ENCODE measurements at regions not wholly inside any gene's neighbourhood (a gene's known extent, or its start where the extent isn't known, plus 50 kb on each side); places are given as distances from the start of the nearest gene placed in this dataset.

- TF ChIP-seq EP300 (IDR thresholded peaks at IDR 0.05; ENCODE audit: borderline replicate concordance): no peak
- TF ChIP-seq, protein P1, sequence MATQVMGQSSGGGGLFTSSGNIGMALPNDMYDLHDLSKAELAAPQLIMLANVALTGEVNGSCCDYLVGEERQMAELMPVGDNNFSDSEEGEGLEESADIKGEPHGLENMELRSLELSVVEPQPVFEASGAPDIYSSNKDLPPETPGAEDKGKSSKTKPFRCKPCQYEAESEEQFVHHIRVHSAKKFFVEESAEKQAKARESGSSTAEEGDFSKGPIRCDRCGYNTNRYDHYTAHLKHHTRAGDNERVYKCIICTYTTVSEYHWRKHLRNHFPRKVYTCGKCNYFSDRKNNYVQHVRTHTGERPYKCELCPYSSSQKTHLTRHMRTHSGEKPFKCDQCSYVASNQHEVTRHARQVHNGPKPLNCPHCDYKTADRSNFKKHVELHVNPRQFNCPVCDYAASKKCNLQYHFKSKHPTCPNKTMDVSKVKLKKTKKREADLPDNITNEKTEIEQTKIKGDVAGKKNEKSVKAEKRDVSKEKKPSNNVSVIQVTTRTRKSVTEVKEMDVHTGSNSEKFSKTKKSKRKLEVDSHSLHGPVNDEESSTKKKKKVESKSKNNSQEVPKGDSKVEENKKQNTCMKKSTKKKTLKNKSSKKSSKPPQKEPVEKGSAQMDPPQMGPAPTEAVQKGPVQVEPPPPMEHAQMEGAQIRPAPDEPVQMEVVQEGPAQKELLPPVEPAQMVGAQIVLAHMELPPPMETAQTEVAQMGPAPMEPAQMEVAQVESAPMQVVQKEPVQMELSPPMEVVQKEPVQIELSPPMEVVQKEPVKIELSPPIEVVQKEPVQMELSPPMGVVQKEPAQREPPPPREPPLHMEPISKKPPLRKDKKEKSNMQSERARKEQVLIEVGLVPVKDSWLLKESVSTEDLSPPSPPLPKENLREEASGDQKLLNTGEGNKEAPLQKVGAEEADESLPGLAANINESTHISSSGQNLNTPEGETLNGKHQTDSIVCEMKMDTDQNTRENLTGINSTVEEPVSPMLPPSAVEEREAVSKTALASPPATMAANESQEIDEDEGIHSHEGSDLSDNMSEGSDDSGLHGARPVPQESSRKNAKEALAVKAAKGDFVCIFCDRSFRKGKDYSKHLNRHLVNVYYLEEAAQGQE (IDR thresholded peaks at IDR 0.05; ENCODE audit: low read depth): no peak
- TF ChIP-seq, protein P2, sequence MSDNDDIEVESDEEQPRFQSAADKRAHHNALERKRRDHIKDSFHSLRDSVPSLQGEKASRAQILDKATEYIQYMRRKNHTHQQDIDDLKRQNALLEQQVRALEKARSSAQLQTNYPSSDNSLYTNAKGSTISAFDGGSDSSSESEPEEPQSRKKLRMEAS (IDR thresholded peaks at IDR 0.05): no peak
- TF ChIP-seq RAD21 (IDR thresholded peaks at IDR 0.05; ENCODE audit: low read depth): no peak
- no peak for TF ChIP-seq NFIC (IDR thresholded peaks at IDR 0.05)
- TF ChIP-seq YY1 (IDR thresholded peaks at IDR 0.05; ENCODE audit: low read depth): no peak
- TF ChIP-seq FOXM1 (IDR thresholded peaks at IDR 0.05; ENCODE audit: borderline replicate concordance, low read depth): no peak
- TF ChIP-seq EGR1 (IDR thresholded peaks at IDR 0.05): no peak
- no peak for TF ChIP-seq TAF1 (IDR thresholded peaks at IDR 0.05; ENCODE audit: low read depth)
- no peak for TF ChIP-seq CEBPB (IDR thresholded peaks at IDR 0.05)
- no peak for TF ChIP-seq USF1 (IDR thresholded peaks at IDR 0.05)
- TF ChIP-seq TEAD4 (IDR thresholded peaks at IDR 0.05): no peak
These were observed 88.0 kb downstream of the BLID start for GRCh38 chr11:122028036-122028435.
